GM13976 (cell line): ENCODE measurements at regions not wholly inside any gene's neighbourhood (a gene's known extent, or its start where the extent isn't known, plus 50 kb on each side); places are given as distances from the start of the nearest gene placed in this dataset.

Experiments
- DNase-seq: peaks from one replicate; pipeline ENCODE4 v3.0.0; 2012; ENCODE audit warnings: low spot score
- CTCF ChIP-seq: IDR thresholded peaks from 2 replicates; pipeline ENCODE4 v1.5.1; 2012; ENCODE audit warnings: borderline replicate concordance, mild to moderate bottlenecking; ENCODE audit not compliant: insufficient read depth; ENCODE audit errors: extremely low read depth, missing control alignments, control extremely low read depth
- in situ Hi-C: fragments of 300-500 bp; cut with MboI; formaldehyde crosslinking; loops from one replicate; pipeline ENCODE4 v1.12.0; 2022; ENCODE audit warnings: low sequenced_read_pairs, mixed read lengths, inconsistent platforms; ENCODE audit not compliant: unreplicated experiment

GRCh38 chr11:106467501-106467900, 390.0 kb downstream of the AASDHPPT start:
- no peak for DNase-seq
- in situ Hi-C loops, result no loop called here
- no peak for TF ChIP-seq CTCF

GRCh38 chr11:106468086-106468485, 390.6 kb downstream of the AASDHPPT start:
- in situ Hi-C loops, result no loop called here
- no peak for DNase-seq
- TF ChIP-seq CTCF, result no peak

- no peak for DNase-seq
- TF ChIP-seq CTCF, result no peak
- in situ Hi-C loops, result no loop called here
Observed at GRCh38 chr11:106468531-106468930, 391.1 kb downstream of the AASDHPPT start.

GRCh38 chr11:106470230-106470629, 392.8 kb downstream of the AASDHPPT start:
- in situ Hi-C loops, result no loop called here
- no peak for TF ChIP-seq CTCF
- DNase-seq, result no peak

GRCh38 chr11:106471276-106471675, 393.8 kb downstream of the AASDHPPT start:
- in situ Hi-C loops, result no loop called here
- DNase-seq, result no peak
- no peak for TF ChIP-seq CTCF

GRCh38 chr11:106473089-106473722, 395.7 kb downstream of the AASDHPPT start:
- no peak for TF ChIP-seq CTCF
- in situ Hi-C loops, result no loop called here
- DNase-seq, result no peak
